ENCODE measurements at regions not wholly inside any gene's neighbourhood (a gene's known extent, or its start where the extent isn't known, plus 50 kb on each side); places are given as distances from the start of the nearest gene placed in this dataset.

DNA sequence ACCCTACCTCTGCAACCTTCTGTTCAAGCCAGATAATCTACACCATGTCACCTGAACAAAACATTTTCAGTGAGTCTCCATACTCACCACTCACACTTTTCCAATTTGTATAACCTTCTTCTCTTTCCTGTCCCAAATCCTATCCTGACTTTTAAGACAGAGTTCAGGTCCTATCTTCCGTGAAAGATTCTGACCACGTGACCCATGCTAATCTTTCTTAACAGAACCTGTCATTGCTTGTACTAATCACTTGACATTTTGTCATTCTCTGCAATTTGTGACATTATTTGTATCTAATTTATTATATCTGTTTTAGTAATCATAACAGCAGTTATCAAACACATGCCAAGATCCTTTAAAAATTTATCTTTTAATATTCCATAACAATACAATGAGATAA lies 132.5 kb upstream of the PRLR start:
- no peak for TF ChIP-seq YY1 (IDR thresholded peaks at IDR 0.05; ENCODE audit: extremely low read depth, insufficient replicate concordance, low read depth, low read length)
- TF ChIP-seq, protein P1, sequence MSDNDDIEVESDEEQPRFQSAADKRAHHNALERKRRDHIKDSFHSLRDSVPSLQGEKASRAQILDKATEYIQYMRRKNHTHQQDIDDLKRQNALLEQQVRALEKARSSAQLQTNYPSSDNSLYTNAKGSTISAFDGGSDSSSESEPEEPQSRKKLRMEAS (IDR thresholded peaks at IDR 0.05) = no peak
- TF ChIP-seq, protein P2, sequence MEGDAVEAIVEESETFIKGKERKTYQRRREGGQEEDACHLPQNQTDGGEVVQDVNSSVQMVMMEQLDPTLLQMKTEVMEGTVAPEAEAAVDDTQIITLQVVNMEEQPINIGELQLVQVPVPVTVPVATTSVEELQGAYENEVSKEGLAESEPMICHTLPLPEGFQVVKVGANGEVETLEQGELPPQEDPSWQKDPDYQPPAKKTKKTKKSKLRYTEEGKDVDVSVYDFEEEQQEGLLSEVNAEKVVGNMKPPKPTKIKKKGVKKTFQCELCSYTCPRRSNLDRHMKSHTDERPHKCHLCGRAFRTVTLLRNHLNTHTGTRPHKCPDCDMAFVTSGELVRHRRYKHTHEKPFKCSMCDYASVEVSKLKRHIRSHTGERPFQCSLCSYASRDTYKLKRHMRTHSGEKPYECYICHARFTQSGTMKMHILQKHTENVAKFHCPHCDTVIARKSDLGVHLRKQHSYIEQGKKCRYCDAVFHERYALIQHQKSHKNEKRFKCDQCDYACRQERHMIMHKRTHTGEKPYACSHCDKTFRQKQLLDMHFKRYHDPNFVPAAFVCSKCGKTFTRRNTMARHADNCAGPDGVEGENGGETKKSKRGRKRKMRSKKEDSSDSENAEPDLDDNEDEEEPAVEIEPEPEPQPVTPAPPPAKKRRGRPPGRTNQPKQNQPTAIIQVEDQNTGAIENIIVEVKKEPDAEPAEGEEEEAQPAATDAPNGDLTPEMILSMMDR (IDR thresholded peaks at IDR 0.05 in 2 of 3, conservative IDR thresholded peaks at IDR 0.05 in 1 of 3; ENCODE audit: borderline replicate concordance in 1 of 3, insufficient read depth in 1 of 3, low read depth in 2 of 3, low read length in 2 of 3) = no peak

All from HCT116 (cell line).